HEK293T (cell line): ENCODE measurements at regions not wholly inside any gene's neighbourhood (a gene's known extent, or its start where the extent isn't known, plus 50 kb on each side); places are given as distances from the start of the nearest gene placed in this dataset.

Experiments used
- BHLHE40 ChIP-seq: fragments of 450-650 bp; IDR thresholded peaks from 2 replicates; pipeline ENCODE4 v1.6.1; 2016; ENCODE audit warnings: mild to moderate bottlenecking, moderate library complexity, borderline replicate concordance
- FOXM1 ChIP-seq: fragments of 450-650 bp; IDR thresholded peaks from 2 replicates; pipeline ENCODE4 v1.6.1; 2017; ENCODE audit warnings: mild to moderate bottlenecking, borderline replicate concordance
- L3MBTL2 ChIP-seq: fragments of 450-650 bp; conservative IDR thresholded peaks from 2 replicates; pipeline ENCODE4 v1.6.1; 2016; ENCODE audit warnings: mild to moderate bottlenecking
- SP1 ChIP-seq: fragments of 450-650 bp; IDR thresholded peaks from 2 replicates; pipeline ENCODE4 v1.6.1; 2017
- SUZ12 ChIP-seq: fragments of 450-650 bp; IDR thresholded peaks from 2 replicates; pipeline ENCODE4 v1.6.1; 2016; ENCODE audit warnings: mild to moderate bottlenecking
- ZNF384 ChIP-seq: fragments of 450-650 bp; IDR thresholded peaks from 2 replicates; pipeline ENCODE4 v1.6.1; 2016

DNA sequence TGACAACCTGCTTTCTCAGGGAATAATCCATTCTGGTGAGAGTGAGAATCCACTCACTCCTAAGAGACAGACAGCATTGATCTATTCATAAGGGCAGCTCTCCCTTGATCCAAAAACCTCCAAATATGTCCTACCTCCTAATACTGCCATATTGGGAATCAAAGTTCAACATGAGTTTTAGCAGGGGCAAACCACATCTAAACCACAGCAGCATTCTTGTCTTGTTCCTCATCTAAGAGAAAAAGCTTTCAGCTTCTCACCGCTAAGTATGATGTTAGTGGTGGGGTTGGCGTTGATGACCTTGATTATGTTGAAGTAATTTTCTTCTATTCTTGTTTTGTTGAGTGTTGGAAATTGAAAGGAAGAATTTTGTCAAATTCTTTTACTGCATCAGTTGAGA, 69.6 kb downstream of the SERTM2 start:
- TF ChIP-seq ZNF384 (no peak), SP1 (no peak), FOXM1 (no peak), BHLHE40 (no peak), L3MBTL2 (no peak), SUZ12 (no peak)
